HK-2 (cell line): ENCODE measurements at regions not wholly inside any gene's neighbourhood (a gene's known extent, or its start where the extent isn't known, plus 50 kb on each side); places are given as distances from the start of the nearest gene placed in this dataset.

ENCODE experiments used
- DNase-seq: peaks from one replicate; pipeline ENCODE4 v3.0.0-alpha.2; 2018; ENCODE audit not compliant: unreplicated experiment

GRCh38 chr9:89722712-89723111 is 117.9 kb downstream of the GADD45G start:
- no peak for DNase-seq

DNA sequence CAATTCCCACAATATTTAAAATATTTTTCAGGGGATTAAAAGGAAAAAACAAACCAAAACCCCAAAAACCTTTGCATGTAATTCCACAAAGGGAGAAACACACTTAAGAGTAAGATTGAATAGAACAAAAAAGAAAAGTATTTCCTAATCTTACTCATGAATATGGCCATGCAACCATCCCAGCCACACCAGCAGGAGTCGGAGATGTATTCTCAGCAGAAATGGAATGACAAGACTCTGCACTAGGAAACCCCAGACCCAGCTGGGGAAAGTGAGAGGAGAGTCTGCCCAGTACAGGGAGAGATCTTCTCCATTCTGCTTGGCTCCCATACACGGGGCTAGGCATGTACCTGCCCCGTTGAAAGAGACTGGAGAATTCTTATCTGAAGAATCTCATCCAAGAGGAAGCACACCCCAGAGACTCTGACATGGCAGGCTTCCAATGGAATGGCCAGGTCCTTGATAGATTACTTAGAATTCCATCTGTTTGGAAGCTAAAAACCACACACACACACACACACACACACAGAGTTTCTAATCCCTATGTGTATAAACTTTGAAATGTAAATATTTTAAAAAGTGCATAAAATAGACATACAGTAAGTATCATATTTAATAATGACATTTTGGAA is 118.8 kb downstream of the GADD45G start:
- DNase-seq = no peak

DNA sequence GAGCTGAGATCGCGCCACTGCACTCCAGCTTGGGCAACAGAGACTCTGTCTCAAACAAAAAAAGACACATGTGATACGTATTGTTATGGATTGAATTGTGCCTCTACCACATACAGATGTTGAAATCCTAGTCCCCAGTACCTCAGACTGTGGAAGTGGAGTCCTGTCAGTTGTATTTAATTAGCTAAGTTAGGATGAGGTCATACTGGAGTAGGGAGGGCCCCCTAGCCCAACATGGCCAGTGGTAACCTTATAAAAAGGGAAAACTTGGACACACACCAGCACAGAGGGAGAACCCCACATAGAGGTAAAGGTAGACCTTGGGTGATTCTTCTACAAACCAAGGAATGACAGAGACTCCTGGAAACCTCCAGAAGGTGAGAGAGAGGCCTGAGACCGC is 119.8 kb downstream of the GADD45G start:
- no peak for DNase-seq

DNA sequence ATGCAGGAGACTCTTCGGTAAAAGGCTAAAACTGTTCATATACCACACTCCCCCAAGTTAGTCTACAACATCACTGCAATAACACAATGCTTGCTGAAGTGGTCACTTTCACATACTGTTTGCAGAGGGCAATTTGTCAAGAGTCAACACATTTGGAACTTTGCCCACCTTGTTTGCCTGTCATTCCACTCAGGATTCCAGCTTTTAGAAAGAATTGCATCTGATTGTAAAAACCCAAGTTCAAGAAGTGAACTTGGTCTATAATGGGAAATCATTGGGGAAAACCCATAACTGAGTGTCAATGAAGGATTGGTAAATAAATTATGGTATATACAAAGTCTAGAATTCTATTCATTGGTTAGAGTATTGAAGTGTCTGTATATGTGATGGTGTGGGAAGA is 120.5 kb downstream of the GADD45G start:
- no peak for DNase-seq

GRCh38 chr9:89729954-89730530 is 125.2 kb downstream of the GADD45G start:
- DNase-seq = no peak

DNA sequence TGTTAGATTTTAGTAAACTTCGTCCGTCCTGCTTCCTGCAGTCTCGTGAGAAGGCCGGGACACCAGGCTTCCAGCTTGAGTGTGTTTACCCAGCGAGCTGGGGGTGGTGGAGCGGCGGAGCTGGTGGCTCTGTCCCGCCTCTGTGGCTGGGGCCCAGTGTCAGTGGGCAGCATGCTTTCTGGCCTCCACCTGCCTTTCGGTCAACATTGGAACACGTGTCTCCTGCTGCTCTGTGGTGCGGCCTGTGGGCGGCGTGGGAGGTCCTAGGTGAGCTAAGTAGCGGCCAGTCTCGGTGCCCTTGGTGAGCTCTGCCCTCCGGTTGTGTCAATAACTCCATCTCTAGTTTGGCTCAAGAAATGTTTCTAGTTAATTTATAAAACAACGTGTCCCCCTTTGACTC is 125.9 kb downstream of the GADD45G start:
- DNase-seq = no peak

DNA sequence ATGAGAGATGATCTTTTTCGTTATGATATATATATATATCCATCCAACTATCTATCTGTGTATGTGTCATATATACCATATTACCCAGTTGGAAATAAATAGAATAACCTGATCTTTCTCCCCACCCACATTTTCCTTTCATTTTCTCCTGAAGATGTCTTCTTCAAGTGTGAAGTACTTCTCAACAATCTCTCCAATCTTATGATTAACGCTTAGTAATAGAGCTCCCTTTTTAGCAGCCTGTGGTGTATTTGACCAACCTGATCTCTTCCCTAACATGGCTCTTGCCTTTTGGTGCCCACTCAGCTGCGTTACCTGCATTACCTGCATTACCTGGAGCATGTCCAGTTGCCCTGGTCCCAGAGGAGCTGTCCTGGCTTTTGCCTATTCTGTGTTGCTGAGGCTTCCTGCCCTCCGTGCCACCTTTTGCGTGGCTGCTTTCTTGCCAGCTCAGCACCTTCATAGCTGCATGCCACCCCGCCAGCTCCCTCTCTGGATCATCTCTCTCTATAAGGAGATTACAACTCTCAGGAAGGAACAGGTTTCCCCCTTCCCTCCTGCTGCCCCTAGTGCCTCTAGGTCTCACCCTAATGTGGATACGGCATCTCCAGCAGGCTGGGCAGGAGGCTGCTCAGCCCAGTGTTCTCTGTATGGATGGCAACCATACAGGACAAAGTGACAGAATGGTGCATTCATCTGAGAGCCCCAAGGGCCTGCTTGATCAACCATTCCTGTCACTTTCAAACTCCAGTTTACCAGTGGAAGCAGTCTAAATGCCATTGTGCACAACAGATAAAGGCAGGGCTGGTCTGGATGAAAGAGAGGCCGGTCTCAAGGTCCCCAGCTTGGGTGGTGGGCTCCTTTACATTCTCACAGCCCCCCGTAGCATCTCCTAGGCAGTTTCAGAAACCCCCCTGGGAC is 126.7 kb downstream of the GADD45G start:
- no peak for DNase-seq

- DNase-seq = no peak
Observed at GRCh38 chr9:89732295-89732938, 127.6 kb downstream of the GADD45G start.

DNA sequence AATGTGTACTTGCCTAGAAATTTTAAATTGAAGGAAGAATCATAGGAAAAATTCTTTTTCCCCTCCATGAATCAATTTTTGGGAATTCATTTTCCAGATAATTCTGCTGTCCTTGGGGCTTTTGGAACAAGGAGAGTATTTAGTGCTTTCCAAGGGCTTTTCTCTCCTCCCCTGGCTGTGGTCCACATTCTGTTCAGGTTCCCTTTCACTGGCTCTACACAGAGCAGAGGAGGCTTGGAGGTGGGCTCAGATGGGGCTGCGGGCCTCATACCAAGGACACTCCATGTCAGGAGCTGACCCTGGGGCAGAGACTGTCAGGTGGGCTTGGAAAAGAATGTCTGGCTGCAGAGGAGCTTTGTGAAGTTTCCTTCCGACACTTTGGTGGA is 128.1 kb downstream of the GADD45G start:
- no peak for DNase-seq

DNA sequence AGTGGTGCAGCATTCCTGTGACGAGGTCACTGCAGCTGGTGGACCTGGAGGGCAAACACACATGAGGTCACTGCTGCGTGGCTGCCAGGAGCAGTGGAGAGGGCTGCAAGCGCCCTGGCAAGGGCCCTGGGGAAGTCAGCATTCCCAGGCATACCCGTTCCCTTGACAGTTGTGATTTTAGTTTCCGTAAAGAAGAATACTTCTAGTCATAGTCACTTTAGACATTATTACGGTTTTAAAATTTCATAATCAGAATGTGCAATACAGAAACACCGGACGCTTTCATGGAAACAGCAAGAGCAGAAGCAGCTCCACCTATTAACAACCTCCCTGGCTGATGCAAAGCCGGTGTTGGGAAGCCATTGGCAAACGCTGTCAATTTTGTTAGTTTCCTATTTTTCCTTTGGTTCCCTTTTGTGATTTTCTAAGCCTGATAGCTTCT is 129.8 kb downstream of the GADD45G start:
- no peak for DNase-seq

DNA sequence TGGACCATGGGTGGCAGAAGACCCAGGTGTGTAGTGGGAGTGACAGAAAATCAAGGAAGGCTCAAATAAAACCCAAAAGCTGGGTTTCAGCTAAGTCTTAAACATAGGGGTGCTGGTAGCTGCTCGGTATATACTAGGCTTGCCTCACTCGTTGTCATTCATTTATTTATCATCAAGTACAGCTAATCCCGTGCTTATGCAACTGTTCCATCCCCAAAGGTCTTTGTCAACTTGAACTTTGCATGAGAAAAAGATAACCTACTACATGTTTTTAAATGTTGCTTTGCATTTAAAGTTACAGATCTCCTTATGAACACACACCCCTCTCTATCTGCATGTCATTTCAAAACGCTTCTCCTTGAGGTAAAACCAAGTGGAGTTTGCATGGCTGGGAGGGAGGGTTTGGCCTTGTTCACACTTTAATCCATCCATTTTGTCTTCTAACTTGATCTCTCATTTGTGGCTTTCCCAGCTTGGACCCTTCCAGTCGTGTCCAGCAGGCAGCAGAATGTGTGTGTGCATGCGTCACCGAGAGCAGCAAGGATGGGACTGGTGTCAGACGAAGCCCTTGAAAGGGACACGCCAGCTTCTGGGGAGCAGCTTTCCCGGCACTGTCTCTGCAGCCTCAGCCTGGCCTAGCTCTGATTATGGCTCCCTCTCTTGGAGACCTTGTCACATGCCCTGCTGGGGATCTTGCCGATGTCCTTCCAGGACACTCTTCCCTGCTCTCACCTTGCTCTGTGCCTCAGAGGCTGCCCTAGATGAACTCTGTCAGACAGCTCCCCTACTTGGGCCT is 133.5 kb downstream of the GADD45G start:
- DNase-seq = no peak

DNA sequence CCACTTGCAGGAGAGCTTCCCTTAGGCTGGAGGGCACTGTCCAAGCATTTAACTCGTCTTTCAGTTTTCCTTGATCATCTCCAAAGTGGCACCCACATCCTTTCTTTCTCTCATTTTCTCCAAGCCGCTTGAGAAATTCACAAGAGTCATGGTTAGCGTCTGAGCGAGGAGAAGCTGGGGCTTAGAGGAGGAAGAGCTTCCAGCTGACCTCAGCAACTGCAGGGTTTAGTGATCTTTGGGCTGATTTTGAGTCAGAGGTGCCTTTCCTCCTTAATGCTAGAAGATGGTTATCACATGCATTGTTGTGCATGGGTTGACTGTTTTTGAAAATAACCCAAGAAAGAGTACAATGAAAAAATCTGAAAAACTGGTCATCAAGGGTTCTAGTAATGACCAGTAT is 134.7 kb downstream of the GADD45G start:
- DNase-seq = no peak

DNA sequence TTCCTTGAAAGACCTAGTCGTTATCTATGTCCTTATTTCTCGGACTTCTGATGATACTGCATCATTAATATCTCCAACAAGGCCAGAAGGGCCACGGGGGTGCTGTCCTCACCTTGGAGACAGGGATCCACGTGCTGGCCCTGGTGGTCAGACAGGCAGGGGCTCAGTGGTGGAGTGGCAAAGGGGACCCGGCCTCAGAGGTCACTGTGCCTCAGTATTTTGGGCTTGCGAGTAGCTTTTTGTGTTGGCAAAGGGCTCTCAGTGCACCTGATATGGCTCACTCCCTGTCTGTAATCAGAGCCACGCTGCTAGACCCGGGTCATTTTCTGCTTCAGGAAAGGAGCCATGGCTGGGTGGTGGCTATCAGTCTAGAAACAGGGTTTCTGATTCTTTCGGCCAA is 135.1 kb downstream of the GADD45G start:
- no peak for DNase-seq

- DNase-seq = no peak
Observed at GRCh38 chr9:89740722-89741121, 135.9 kb downstream of the GADD45G start.

- DNase-seq = no peak
Observed at GRCh38 chr9:89742660-89743059, 137.8 kb downstream of the GADD45G start.

DNA sequence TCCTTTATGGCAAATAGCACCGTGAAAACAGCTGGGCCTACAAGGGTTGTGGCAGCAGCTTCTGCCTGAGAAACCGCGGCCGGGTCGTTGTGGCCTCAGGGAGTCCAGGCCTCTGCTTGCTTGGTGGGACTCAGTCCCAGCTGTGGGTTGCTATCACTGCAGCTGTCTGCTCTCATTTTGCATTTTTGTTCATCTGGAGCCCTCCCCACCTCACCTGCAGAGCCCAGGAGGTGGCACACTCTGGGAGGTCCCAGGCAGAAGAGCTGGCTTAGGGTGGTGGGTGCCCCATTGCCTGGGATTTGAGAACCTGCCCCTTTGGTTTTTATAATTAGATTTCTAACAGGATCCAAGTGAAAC is 138.4 kb downstream of the GADD45G start:
- DNase-seq = no peak

GRCh38 chr9:89743573-89744254 is 138.9 kb downstream of the GADD45G start:
- no peak for DNase-seq

DNA sequence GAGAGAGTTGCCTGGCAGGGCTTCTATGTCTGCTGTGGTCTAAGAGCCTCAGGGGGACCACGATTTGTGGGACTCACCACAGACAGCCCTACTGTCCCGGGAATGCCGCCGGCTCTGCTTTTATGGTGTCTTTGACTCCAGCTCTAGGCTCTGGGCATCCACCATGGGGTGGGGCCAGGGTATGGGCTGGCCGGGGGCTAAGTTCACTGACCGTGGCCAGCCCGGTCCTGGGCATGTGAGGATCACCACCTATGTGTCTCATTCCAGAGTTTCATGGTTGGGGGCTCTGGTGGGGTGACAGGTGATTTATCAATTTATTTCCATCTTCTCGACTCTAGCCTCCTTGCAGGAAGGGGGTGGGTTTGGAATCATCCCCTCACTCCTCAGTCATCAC is 139.4 kb downstream of the GADD45G start:
- no peak for DNase-seq

GRCh38 chr9:89744730-89745129 is 139.9 kb downstream of the GADD45G start:
- no peak for DNase-seq

GRCh38 chr9:89745601-89746376 is 141.0 kb downstream of the GADD45G start:
- DNase-seq = no peak
